ENCODE measurements at regions not wholly inside any gene's neighbourhood (a gene's known extent, or its start where the extent isn't known, plus 50 kb on each side); places are given as distances from the start of the nearest gene placed in this dataset.

DNA sequence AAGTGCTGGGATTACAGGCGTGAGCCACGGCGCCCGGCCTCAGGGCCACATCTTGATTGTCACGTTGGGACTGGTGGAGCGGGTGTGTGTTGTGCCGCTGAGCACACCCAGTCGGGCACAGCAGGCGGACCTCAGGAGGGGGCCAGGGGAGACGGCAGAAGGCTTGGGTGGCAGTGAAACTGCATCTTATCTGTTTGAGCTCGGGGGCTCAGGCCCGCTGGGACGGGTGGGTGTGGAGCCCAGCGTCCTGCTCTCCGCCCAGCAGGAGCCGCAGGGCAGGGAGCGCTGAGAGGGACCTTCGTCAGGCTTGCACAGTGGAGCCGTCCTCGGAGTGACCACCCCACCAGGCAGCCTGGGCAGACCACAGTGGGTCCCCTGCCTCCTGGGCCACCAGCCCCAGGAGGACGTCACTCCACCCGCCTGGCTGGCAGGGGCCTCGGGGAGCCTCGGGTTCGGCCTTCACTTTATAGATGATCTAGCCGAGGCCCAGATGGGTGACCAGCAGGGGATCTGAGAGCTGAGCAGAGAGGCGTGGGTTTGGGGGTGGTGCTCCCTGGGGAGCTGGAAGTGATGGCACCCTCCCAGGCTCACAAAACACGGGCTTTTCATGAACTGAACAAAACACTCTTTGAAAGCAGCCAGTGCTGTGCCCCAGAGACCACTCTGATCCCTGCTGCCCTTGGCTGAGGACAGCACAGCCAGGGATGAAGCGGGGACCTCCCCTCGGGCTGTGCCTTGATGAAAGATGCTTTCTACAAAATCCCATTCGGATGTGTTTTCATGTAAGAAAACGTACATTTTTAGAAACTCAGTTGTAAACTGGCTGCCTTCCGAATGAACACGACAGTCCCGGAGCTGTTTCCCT is 181.1 kb downstream of the SEC14L1 start:
- DNase-seq (ENCODE audit: low read depth), result no peak

DNA sequence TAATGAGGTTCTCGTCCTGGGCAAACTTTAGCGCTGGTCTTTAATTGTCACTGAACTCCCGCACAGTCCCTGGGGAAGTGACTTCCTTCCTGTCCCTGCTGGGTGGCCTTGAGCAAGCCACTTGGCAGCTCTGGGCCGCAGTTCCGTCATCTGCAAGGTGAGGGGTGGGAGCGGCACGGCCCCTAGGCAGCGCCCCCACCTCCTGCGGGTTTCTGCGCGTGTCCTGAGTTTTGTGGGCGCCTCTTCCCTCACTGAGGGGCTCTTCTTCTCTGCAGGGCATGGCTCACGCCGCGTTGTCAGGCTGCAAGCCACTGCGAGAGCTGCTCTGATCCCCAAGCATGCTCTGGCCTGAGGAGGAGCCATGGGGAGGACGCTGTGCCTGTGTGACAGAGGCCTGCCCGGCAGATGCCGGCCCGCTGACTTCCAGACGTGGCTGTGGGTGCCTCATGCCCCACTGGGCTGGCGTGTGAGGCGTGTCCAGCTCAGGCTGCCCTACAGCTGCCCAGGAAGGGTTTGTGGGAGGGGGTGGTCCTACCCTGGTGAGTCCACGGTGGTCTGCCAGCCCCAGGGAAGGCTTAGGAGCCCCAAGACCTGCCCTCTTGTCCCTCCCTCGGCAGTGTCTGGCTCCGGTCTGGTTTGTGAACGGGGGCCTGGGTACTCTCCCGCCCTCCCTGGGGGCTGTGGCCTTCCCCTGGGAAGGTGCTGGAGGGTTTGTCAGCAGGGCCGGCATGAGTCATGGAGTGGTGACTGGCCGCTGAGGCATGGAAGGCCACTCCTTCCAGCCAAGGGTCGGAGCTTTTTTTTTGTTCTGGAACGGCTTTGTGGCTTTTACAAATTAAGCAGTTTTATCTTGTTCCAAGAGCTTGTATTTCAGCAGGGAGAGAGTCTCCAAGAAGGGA is 182.0 kb downstream of the SEC14L1 start:
- no peak for DNase-seq (ENCODE audit: low read depth)

DNA sequence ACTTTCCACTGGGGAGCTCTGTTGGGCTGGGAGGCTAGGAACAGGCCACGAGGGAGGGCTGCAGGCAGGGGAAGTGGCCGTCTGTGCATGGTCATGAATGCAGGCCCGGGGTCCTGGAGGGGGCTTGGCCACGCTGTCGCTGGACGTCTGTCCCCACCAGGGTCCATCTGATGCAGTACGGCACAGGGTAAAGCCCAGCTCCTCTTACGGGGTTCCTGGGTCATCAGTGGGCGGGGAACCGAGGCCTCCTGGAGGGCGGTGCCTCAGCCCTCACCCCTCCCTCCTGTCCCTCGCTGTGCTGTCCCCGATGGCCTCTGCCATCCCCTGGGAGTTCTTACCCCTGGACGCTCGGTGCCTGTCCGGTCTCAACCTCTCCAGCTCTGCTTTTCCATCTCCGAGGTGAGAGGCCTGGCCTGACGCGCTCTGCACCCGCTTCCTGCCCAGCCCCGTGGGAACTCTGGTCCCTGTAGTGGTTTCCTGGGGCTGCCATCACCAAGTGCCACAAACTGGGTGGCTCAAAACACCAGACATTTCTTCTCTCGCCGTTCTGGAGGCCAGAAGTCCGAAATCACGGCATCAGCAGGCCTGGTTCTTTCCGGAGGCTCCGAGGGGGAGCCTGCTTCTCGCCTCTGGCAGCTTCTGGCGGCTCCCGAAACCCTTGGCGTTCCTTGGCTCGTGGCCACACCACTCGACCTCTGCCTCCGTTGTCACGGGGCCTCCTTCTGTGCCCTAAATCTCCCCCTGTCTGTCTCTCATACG is 182.8 kb downstream of the SEC14L1 start:
- DNase-seq (ENCODE audit: low read depth), result no peak

DNA sequence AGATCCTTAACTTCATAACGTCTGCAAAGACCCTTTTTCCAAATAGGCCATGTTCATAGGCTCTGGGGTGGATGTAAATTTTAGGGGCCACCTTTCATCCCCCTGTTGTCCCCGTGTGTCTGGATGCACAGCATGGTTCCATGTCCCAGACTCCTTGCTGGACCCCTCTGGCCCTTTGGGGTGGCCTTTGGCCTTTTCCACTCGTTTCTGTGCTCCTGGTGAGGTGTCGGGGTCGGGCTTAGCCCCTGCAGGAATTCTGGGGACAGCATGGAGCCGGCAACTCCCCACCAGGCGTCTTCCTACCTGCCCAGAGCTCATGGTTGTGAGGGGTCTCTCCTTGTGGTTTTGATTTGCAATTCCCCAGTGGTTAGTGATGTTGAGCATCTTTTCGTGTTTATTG is 183.5 kb downstream of the SEC14L1 start:
- no peak for DNase-seq (ENCODE audit: low read depth)

DNA sequence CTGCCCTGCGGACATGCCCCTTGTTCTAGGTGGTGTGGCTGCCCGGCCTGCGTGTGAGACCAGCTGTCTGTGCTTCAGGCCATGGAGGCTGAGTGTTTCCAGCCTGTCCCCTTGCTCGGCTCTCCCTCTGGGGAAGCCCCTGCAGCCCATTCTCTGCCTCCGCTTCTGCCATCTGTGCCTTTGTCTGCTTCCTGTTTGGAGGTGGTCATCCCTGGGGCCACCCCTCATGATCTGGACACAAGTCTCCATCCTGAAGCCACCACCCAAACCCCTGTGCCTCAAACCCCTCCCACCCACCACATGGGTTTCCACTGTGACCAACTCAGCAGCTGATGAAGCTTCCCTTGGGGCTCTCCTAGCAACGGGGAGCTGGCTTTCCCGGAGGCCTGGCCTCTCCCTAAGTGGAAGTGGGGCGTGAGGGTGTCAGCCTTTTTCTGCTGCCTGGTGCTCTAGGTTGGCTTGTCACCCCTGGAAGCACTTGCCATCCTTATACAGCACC is 184.9 kb downstream of the SEC14L1 start:
- DNase-seq (ENCODE audit: low read depth), result no peak

DNA sequence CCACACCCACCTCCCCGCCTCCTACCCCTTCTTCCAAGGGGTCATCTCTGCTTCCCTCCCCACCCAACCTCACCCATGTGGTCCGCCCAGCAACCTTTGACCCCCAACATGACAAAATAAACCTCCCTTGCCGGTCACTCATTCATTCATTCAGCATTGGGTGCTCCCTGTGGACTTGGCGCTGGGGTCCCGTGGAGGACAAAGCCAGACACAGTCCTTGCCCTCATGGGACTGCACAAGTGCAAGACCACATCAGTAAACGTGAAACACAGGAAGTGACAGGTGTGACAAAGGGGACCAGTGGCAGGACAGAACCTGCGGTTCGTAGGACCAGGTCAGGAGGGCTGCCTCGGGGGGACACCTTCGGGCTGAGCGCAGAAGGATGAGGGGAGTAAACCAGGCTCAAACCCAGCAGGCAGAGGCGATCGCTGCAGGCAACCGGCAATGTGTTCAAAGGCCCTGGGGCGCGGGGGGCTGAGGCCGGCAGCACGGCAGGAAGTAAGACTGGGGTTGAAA is 185.4 kb downstream of the SEC14L1 start:
- no peak for DNase-seq (ENCODE audit: low read depth)

DNA sequence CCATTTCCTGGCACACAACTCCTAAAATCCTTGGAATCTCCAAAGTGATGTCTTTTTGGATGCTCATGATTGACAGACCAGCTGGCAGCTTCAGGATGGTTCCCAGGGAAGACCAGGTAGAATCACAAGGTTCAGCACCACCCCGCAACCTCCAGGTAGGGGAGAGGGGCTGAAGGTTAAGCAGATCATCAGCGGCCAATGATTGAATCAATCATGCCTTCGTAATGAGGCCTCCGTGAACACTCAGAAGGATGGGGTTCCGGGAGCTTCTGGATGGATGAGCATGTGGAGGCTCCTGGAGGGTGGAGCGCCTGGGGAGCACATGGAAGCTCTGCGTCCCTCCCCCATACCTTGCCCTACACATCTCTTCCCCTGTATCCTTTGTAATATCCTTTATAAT is 185.9 kb downstream of the SEC14L1 start:
- DNase-seq (ENCODE audit: low read depth), result no peak

DNA sequence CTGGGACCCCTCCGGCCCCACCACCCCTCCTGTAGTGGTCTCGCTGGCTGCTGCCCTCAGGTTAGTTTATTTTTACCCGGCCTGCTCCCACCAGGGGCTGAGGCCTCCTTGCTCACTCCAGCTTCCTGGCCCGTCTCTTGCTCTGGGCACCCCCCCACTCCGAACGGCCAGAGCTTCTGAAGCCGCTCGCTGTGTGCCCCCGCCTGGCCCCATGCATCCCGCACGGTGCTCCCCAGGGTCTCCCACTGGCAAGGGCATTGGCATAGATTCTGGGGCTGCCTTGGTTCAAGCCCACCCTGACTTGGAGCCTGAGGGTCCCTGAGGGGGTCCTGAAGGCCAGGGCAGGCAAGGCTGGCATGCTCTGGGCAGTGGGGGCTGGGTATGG is 186.4 kb downstream of the SEC14L1 start:
- DNase-seq (ENCODE audit: low read depth), result no peak

DNA sequence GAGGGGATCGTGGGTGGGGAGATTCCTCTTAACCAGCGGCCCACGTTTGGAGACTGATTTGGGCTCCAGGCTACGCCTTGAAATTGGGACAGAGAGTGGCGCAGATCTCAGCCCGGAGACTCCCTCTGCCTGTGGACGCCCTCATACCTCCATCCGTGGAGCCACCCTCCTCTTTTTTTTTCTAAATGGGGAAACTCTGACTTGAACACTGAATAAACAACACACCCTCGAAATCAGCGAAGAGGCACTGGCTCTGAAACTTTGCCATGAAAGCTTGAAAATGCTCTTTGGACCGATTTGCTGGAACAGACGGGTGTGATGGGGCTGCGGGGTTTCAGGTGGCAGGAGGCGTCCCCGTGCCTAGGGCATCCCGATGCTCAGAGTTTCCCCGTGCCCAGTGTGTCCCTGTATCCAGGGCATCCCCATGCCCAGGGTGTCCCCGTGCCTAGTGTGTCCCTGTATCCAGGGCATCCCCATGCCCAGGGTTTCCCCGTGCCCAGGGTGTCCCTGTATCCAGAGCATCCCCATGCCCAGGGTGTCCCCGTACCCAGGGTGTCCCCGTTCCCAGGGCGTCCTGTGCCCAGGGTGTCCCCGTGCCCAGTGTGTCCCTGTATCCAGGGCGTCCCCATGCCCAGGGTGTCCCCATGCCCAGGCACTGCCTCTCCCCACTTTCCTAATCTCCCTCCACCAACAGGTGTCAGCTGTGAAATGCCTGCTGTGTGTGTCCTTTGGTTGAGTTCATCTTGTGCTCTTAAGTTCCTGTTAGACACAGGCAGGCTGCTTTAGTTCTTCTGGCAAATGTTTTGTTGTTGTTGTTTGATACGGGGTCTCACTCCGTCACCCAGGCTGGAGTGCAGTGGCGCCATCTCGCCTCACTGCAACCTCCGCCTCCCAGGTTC is 187.0 kb downstream of the SEC14L1 start:
- DNase-seq (ENCODE audit: low read depth), result no peak

DNA sequence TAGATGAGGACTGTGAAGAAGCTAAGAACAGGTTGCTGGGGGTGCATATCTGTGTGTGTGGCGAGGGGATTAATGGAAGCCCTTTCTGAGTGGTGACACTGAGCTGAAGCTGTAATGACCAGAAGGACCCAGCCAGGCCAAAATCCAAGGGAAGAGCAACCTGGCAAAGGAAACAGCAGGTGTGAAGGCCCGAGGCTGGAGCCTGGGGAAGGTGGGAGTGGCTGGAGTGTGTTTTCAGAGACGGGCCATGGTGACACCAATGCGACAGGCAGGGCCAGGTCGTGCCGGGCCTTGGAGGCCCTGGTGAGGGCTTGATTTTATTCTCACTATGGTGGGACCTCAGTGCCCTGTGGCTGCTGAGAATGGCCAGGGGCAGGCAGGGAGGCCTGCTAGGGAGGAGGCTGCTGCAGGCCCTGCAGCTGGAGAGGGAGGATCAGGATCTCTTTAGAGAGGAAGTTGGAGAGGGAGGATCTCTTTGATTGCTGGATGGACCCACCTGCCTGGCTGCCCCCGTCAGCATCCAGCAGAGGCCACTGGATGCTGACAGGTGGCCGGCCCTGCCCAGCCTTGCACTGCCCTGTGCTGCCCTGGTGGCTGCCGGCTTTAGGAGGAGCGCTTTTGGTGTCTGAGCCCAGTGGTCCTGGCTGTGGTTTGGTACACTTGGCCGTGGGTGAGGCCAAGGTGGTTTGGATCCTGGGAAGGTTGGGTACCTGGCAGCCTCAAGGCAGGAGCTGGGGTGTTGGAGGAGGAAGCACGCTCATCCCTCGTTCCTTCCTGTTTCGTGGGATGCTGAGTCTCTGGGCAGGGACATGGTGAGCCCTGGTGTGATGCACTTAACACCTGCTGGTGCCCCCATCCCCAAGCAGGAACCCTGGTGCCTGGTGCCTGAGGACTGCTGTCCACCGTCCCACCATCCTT is 188.3 kb downstream of the SEC14L1 start:
- no peak for DNase-seq (ENCODE audit: low read depth)

DNA sequence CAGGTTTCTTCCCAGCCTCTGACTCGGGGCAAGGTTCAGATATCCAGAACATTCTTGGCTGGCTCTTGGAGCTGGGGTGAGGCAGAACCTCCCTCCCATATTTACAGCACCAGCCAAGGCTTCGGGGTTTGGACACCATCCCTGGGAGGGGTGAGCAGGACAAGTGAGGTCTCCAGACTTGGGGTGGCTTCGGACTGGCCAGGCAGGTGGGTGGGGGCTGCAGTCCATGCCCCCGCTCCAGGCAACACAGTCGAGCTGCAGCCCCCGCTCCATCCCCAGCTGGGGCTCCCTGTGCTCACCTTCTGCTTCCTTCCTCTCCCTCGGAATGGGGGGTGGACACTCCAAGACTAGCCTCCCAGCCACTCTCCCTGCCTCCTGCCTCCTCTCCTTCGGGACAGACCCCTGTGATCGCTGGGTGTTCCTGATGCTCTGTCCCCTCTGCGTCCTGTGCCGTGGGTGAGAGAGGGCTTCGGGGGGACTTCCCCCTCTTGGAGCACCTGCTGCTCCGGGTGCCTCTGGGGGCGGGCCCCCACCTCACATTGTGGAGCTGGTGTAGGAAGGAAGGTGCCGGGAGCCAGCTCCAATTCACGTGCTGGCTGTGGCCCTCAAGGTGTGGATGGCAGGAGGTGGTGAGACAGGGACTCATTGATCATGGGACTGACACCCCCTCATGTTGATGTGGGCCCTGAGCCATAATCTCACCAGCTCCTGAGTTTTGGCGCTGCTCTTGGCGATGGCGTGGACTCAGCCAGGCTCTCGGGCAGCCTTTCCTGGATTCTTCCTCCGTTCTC is 189.2 kb downstream of the SEC14L1 start:
- DNase-seq (ENCODE audit: low read depth), result no peak

DNA sequence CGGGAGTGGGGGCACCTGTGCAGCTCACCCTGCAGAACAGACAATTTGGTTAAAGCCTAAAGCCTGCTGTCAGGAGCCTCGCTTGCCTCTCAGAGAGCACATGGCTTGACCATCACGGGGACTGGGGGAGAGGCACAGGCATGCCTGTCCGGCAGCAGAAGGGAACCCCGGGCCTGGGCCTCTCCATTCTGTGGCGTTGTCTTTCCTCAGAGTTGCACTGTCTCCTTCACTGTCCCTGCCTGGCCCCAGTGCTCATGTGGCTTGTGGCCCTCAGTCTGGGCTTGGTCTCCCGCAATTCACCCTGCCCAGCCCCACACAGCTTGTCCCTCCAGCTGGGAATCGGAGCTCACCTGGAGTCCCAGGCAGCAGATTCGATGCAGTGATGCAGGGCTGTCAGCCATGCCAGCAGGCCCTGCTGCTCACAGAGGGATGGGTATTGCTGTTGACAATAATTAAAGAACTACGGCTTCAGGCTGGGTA is 189.9 kb downstream of the SEC14L1 start:
- DNase-seq (ENCODE audit: low read depth), result no peak

DNA sequence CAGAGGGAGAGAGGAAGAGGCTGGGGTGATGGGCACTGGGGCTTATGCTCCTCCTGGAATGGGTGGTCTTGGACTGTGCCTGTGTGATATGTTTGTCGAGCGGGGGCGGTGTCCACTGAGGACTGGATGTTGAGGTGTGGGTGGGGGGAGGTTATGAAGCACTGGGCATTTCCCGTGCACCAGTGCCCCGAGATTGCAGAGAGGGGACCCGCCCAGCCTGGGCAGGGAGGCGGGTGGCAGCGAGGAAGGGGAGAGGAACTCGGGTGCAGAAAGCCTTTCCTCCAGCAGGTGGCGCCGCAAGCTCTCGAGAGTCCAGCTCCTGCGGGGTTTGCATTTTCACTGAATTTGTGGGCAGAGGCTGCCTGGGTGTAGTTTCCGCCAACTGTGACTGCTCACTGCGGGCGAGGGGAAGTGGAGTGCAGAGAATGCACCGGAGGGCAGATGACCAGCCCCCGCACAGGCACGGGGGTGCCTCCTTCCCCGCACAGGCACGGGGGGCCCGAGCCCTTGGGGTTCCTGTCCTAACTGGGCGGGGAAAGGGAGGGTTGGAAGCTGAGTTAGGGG is 190.6 kb downstream of the SEC14L1 start:
- DNase-seq (ENCODE audit: low read depth), result peak; percentile 92

DNA sequence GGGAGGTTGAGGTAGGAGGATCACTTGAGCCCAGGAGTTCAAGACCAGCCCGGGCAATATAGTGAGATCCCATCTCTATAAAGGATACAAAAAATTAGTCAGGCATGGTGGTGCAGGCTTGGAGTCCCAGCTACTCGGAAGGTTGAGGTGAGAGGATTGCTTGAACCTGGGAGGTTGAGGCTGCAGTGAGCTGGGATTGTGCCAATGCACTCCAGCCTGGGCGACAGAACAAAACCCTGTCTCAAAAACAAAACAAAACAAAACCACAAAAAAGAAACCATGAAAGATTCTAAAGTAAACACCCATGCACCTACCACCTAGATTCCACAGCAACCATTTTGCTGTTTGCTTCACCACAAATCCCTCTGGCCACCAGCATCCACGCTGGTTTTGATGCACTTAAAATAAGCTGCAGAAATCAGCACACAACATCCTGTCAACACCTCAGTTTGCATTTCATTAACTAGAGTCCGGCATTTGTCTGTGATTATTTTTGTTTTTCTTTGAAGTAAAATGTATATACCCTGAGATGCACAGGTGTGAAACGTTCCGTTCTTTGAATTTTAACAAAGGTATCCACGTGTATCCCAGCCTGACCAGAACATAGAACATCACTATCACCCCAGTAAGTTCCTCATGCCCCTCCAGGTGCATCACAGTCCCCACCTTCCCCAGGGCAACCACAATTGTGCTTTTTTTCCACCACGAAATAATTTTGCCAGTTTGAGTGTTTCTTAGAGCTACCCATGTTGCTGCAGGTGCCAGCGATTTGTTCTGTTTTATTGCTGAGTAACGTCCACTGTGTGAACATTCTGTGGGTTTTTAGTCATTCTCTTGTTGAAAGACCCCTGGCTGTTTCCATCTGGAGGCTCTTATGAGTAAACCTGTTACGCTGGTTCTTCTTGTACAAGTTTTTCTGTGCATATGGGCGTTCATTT is 191.5 kb downstream of the SEC14L1 start:
- peak; percentile 45 for DNase-seq (ENCODE audit: low read depth)

DNA sequence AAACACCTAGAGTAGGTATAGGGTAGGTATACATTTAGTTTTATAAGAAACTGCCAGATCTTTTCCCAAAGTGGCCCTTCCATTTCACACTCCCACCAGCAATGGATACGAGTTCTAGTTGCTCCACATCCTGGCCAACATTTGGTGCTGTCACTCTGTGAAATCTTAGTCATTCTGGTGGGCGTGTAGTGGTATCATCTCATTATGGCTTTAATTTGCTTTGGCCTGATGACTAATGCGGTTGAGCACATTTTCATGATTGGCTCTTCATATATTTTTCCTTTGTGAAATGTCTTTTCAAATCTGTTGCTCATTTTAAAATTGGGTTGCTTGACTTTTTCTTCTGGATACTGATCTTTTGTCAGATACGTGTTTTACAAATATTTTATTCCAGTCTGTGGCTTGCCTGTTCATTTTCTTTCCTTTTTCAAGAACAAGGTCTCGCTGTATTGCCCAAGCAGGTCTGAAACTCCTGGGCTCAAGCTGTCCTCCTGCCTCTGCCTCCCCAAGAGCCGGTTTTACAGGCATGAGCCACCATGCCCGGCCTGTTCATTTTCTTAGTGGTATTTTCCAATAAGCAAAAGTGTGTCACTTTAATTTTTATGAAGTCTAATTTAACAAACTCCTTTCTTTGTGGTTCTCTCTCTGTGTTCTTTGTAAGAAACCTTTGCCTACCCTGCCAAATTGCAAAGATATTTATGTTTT is 192.4 kb downstream of the SEC14L1 start:
- DNase-seq (ENCODE audit: low read depth), result no peak

DNA sequence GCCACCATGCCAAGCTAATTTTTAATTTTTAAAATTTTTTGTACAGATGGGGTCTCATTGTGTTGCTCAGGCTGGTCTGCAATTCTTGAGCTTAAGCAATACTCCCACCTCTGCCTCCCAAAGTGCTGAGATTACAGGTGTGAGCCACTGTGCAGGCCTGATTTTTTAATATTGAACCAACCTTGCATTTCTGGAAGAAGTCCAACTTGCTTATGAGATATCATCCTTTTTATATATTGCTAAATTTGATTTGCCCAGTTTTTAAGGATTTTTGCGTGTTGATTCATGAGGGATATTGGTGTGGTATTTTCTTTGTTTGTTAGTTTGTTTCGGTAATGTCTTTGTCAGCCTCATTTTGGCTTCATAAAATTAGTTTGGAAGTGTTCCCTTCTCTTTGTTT is 196.4 kb downstream of the SEC14L1 start:
- no peak for DNase-seq (ENCODE audit: low read depth)

Measured in T follicular helper cell (primary cell).